ENCODE measurements at regions not wholly inside any gene's neighbourhood (a gene's known extent, or its start where the extent isn't known, plus 50 kb on each side); places are given as distances from the start of the nearest gene placed in this dataset.
"Not testable (repeated sequence)": the region's sequence is repeated elsewhere in the genome, so short reads cannot be mapped to it uniquely, and the experiment has no call there.

- no peak for FAIRE-seq
Observed at GRCh38 chr10:118969014-118969413, 60.5 kb upstream of the NANOS1 start.

DNA sequence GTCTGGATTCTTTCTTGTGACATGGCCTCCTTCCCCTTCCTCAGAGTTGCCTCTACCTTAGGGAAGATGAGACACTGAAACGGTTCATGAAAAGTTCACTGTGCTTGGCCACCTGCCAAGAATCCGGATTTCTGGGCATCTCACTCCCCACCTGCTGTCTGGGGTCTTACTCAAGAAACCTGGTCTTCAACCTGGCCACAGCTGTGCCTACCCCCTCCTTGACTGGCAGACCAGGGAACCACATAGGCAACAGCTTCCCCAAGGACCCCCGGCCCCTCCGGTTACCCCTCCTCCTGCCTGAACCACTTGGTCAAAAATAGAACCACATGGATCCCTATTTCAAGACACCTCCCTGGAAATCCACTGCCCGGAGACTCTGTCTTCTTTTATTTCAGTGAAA is 58.7 kb upstream of the NANOS1 start:
- no peak for FAIRE-seq

- no peak for FAIRE-seq
Observed at GRCh38 chr10:118971187-118971586, 58.3 kb upstream of the NANOS1 start.

- no peak for FAIRE-seq
Observed at GRCh38 chr10:118971876-118972275, 57.6 kb upstream of the NANOS1 start.

DNA sequence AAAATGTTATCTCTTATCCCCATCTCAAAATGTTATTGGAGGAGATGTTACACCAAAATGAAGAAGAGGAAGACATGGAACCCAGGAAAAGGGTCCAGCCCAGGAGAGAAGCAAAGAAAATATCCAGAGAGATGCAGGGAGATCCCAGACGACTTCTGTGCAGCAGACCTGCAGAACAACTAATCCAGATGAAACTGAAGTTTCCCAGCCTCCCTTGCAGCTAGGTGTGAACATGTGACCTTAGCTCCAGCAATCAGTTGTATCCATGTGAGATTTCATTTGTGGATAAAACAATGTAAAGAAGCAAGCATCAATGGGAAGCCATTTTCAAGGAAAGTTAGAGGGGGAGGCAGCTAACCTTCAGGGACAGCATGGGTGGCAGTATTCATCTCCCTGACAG is 55.8 kb upstream of the NANOS1 start:
- FAIRE-seq, result no peak

- no peak for FAIRE-seq
Observed at GRCh38 chr10:118974951-118975350, 54.6 kb upstream of the NANOS1 start.

- FAIRE-seq, result not testable (repeated sequence)
Observed at GRCh38 chr10:118976219-118976618, 53.3 kb upstream of the NANOS1 start.

DNA sequence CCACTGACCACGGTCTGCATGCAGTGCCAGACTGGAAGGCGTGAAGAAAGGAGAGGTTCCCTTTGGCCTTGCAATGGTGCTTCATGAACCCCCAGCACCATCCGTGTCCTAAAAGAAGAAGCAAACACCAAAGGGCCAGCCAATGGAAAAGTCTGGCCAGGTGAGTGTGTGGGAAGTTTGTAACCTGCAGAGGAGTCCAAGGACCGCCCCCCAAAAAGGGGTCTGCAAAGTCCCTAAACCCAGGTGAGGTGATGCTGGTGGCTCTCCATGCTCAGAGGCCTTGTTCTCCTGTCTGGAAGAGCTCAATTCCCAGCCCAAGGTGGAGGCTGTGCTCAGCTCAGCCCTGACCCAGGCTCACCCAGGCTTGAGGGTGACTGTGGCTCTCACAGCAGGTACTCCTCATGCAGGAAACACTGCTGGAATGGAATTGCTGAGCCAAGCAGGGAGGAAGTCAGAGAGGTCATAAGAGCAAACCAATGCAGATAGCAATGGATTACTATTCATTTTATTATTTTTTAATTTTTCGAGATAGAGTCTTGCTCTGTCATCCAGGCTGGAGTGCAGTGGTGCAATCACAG is 52.4 kb upstream of the NANOS1 start:
- no peak for FAIRE-seq

DNA sequence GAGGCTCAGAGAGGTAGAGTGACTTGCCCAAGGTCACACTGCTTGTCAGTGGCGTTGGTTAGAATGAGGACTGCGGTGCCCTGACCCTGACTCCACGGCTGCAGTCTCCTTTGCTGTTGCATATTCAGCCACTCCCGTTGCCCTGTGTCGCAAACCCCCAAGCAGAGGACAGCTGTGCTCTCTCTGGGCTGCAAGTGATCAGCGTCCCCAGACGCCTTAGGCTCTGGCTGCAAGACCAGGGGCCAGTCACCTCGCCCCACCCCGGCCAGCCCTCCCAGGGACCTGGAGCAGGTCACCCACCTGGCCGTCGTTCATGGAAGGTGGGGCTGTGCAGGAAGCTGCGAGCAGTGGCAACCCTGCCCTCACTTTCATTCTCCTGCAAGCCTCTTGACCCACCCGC is 51.7 kb upstream of the NANOS1 start:
- FAIRE-seq, result no peak

GRCh38 chr10:118978316-118978997 is 51.1 kb upstream of the NANOS1 start:
- no peak for FAIRE-seq

GRCh38 chr10:118978998-118979350 is 50.5 kb upstream of the NANOS1 start:
- no peak for FAIRE-seq

DNA sequence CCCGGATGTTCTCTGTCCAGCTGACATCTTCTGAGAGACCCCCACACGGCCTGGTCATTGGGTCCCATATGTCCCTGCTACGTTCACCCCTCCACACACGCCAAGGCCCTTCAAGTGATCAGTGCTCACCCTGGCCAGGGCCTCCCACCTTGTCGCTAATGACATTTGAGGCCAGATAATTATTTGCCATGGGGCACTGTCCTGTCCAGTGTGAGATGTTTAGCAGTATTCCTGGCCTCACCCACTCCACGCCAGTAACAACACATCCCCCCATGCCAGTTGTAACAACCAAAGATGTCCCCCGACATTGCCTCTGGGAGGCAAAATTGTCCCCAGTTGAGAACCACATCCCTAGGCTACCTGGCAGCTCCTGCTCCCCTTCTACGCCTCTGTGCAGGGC is 49.9 kb upstream of the NANOS1 start:
- no peak for FAIRE-seq

Measured in G401.6 (cell line).